HG02610 (cell line): ENCODE measurements at regions not wholly inside any gene's neighbourhood (a gene's known extent, or its start where the extent isn't known, plus 50 kb on each side); places are given as distances from the start of the nearest gene placed in this dataset.
A peak's percentile ranks its signal among the peaks of the same experiment; 100 is the strongest.

Source experiments
- ATAC-seq: cut with Tn5 transposase; IDR thresholded peaks from one replicate; pipeline ENCODE4 v1.9.1; 2021; ENCODE audit warnings: mild to moderate bottlenecking, moderate library complexity; ENCODE audit not compliant: unreplicated experiment

- no peak for ATAC-seq
Observed at GRCh38 chr10:4775808-4776207, 50.2 kb upstream of the AKR1E2 start.

DNA sequence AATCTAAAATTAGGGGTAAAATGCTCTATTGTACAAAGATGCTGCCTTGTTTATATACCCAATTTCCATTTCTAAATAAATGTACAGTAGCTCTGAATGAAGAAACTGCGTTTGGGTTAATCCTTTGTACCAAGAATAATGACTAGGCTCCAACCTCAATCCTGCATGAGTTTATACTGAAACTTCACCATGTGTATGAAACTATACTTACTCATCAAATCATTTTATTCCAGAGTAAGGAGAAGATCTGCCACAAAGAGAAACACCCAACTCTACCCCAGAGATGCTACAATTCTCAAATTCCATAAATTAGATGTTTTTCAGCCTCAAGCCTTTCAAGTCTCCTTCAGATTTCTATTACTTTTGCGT is 53.8 kb upstream of the AKR1E2 start:
- ATAC-seq: no peak

DNA sequence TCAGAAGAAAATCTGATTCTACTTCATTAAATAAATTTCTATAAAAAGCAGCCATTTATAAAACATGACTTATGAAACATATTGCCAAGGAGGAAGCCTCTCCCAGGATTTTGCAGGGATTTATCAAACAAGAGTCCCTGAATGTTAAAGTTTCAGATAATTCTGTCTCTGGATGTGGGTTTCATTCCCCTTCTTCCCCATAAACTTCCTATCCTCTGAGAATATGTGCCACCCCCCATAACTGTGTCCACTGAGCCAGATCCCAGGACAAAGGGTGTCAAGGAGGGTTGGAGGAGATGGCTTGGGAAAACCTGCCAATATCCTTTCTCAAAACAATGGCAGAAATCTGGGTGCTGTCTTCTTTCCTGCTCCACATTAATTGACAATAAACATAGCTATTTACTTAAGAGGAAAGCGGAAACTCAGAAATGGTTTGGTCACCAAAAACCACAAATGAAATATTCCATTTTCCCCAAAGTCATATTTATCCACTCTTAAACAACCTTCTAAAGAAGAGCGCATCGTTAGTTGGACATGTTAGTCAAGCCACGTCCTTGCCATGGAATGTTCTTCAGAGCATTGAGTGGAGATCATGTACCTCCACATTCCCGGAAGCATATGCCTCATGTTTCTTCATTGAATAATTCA is 54.3 kb upstream of the AKR1E2 start:
- ATAC-seq: no peak

GRCh38 chr10:4770801-4771553 is 55.0 kb upstream of the AKR1E2 start:
- ATAC-seq: no peak

- ATAC-seq: no peak
Observed at GRCh38 chr10:4768416-4768815, 57.6 kb upstream of the AKR1E2 start.

DNA sequence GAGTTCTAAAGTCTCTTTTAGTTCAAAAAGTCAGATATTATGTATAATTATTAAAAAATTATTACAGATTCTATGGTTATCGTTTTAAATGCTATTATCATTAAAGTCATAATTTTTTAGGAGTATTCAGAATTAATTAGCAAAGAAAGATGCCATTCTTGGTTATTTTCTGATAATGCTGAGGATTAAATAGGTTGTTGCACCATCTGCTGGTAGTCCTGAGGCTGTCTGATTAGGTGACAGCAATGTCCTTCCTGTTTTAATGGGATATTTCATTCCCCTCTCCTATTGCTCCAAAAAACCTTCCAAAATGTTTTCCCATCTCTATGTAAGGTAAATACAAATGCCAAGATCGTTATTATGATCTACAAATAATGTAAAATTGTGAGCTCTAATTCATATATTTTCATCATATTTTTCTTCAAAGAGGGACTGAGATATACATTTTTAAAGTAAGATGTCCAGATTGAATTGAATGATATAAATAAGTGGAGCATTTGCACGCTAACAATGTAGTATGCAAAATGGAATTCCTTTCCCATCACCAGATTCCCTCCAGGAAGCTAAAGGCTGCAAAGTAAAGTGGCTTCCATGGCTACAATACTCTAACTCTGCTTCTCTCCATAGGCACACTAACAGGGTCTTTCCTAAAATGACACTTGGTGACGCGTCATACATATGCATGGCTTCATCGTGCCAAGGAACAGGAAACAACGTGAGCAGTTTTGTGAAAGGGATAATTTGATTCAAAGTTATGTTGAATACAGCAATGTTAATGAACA is 58.8 kb upstream of the AKR1E2 start:
- no peak for ATAC-seq

- ATAC-seq: no peak
Observed at GRCh38 chr10:4766454-4766853, 59.6 kb upstream of the AKR1E2 start.

- ATAC-seq: no peak
Observed at GRCh38 chr10:4765428-4765827, 60.6 kb upstream of the AKR1E2 start.

GRCh38 chr10:4763960-4764428 is 62.0 kb upstream of the AKR1E2 start:
- ATAC-seq: peak; percentile 18

DNA sequence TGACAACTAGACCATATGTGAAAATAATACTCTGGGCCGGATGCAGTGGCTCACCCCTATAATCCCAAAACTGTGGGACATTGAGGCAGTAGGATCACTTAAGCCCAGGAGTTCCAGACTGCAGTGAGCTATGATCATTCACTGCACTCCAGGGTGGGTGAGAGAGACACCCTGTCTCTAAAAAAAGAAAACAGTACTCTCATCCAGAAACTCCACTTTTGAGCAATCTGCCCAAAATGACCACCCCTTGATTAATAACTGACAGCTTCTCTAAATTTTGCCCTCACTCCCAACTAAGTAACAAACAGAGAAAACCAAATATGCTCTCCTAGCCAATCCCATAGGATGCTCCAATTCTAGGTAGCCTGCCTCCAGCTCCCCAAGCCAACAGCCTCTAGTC is 62.5 kb upstream of the AKR1E2 start:
- ATAC-seq: peak; percentile 40

GRCh38 chr10:4758256-4758655 is 67.8 kb upstream of the AKR1E2 start:
- no peak for ATAC-seq

DNA sequence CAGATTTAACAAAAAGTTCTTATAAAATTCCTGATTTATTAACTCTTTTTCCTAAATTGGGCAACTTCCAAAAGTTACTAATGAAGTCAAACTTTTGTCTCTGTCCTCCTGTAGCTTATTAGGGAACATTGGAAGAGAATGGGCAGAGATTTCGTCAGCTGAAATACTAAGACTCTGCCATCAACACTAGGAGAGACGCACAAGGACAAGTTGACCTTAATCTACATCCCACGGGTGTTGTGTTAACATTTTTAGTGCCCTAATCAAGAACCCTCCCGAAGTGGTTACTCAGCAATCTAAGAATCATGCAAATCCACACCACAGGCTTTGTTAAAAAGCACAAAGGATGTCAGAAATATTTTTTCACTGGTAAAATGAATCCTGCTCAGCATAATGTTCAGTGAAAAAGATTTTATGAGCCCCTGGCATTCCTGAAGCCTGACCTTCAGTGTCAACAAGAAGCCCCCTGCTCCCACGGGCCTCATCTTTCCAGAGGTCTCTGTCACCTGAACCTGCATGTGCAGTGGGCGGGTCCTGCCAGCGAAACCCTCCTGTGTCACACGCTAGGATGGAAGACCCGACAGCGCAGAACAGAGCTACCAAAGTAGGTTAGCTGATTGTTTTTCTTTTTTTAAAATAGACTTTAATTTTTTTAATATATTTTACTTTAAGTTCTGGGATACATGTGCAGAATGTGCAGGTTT is 70.6 kb upstream of the AKR1E2 start:
- ATAC-seq: no peak

DNA sequence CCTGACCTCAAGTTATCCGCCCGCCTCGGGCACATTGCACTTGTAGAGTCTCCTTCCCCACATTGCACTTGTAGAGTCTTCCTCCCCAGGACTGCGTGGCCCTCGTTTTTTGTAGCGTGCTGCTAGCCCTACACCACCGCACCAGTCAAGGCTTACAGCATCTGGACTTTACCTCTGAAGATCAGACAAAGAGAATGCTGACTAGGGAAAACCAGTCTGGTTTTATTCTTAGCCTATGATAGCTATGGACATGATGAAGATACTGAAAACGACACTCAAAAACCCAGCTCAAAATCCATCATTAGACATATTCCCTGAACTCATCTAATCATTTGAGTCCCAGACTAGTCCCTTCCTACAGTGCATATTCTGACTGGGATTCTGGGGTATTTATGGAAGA is 71.9 kb upstream of the AKR1E2 start:
- no peak for ATAC-seq

- ATAC-seq: no peak
Observed at GRCh38 chr10:4751211-4751610, 74.8 kb upstream of the AKR1E2 start.

GRCh38 chr10:4749271-4749574 is 76.8 kb upstream of the AKR1E2 start:
- ATAC-seq: no peak

GRCh38 chr10:4748491-4749270 is 77.3 kb upstream of the AKR1E2 start:
- ATAC-seq: no peak

- no peak for ATAC-seq
Observed at GRCh38 chr10:4742217-4742616, 83.8 kb upstream of the AKR1E2 start.

DNA sequence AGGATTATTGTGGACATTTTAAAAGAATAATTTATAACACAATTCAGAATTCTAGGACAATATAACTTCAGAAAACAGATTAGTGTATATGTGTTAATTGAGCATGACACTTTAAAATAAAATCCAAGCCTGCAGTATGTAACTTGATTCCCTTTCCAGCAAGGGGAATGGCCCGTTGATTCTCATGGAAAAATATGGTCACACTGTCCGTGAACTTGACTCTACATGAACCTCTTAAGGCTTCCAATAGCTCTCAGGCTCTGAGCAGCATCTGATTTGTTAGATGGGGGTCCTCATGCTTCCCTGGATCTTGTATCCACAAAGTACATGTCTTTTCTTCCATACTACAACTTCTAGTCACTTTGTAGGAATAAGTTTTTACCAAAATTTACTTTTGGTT is 85.5 kb upstream of the AKR1E2 start:
- ATAC-seq: no peak

DNA sequence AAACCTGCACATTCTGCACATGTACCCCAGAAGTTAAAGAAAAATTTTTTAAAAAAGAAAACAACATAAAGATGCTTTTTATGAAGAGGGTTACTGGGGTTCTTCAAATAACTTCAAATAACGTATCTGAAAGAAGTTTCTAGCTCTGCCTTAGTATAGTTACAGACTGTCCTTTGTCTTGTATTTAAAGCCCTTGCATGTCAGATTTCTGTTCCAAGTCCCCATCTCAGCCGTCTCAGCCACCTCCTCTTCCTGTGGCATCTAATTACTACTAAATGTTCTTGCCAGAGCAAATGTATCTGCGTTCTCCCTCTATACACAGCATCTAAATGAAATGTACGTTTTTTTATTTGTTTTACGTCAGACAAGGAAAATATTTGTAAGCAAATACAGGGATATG is 89.4 kb upstream of the AKR1E2 start:
- ATAC-seq: no peak

DNA sequence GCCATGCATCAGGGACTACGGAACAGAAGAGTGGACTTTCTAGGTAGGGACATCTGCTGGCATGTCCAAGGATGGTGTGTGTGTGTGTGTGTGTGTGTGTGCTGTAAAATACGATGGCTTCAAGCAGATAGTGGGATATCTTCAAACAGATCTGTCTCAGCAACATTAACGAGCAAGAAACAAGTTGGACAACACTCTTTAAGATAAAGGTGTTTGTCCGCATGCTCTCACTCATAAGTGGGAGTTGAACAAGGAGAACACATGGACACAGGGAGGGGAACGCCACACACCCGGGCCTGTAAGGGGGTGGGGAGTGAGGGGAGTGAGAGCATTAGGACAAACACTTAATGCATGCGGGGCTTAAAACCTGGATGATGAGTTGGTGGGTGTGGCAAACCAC is 89.8 kb upstream of the AKR1E2 start:
- ATAC-seq: no peak

DNA sequence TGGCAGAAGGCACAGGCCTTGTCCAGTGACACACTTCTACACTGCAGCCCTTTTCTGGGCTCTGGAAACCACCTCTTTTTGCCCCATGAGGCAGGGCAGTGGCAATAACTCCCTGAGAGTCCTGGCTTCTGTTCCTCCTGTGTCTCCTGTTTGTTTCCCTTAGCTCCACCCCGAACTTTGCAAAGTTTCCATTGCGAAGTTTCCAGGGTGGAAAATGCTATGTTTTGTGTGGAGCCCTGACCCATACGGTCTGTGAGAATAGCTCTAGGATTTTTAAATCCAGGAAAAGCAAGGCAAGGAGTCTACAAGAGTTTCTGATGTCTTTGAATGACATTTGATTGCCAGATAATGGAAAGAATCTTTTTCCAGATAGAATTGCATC is 92.2 kb upstream of the AKR1E2 start:
- ATAC-seq: no peak
